GM19372 (cell line): ENCODE measurements at regions not wholly inside any gene's neighbourhood (a gene's known extent, or its start where the extent isn't known, plus 50 kb on each side); places are given as distances from the start of the nearest gene placed in this dataset.

ENCODE experiments used
- ATAC-seq: cut with Tn5 transposase; IDR thresholded peaks from one replicate; pipeline ENCODE4 v1.9.1; 2021; ENCODE audit warnings: mild to moderate bottlenecking, low read depth, moderate library complexity; ENCODE audit not compliant: unreplicated experiment

- peak; percentile 70 for ATAC-seq
Measured at GRCh38 chr11:95556342-95557163, 233.0 kb downstream of the FAM76B start.

- no peak for ATAC-seq
Measured at GRCh38 chr11:95556011-95556341, 233.6 kb downstream of the FAM76B start.

- no peak for ATAC-seq
Measured at GRCh38 chr11:95554911-95555310, 234.7 kb downstream of the FAM76B start.

- ATAC-seq: no peak
Measured at GRCh38 chr11:95549301-95549700, 240.3 kb downstream of the FAM76B start.

- ATAC-seq: no peak
Measured at GRCh38 chr11:95548416-95548815, 241.2 kb downstream of the FAM76B start.

- no peak for ATAC-seq
Measured at GRCh38 chr11:95547976-95548375, 241.6 kb downstream of the FAM76B start.

- no peak for ATAC-seq
Measured at GRCh38 chr11:95547186-95547585, 242.4 kb downstream of the FAM76B start.

GRCh38 chr11:95545116-95545875 lies 244.3 kb downstream of the FAM76B start:
- no peak for ATAC-seq

- ATAC-seq: no peak
Measured at GRCh38 chr11:95544095-95544856, 245.3 kb downstream of the FAM76B start.

- ATAC-seq: no peak
Measured at GRCh38 chr11:95542868-95543551, 246.6 kb downstream of the FAM76B start.

- ATAC-seq: no peak
Measured at GRCh38 chr11:95541715-95542114, 247.9 kb downstream of the FAM76B start.

- no peak for ATAC-seq
Measured at GRCh38 chr11:95536047-95536690, 253.4 kb downstream of the FAM76B start.

- no peak for ATAC-seq
Measured at GRCh38 chr11:95534809-95535208, 254.8 kb downstream of the FAM76B start.

- no peak for ATAC-seq
Measured at GRCh38 chr11:95534226-95534625, 255.4 kb downstream of the FAM76B start.

GRCh38 chr11:95531116-95531515 lies 258.5 kb downstream of the FAM76B start:
- ATAC-seq: no peak

- no peak for ATAC-seq
Measured at GRCh38 chr11:95524314-95525036, 265.1 kb downstream of the FAM76B start.

GRCh38 chr11:95522874-95523273 lies 266.7 kb downstream of the FAM76B start:
- ATAC-seq: no peak

- ATAC-seq: no peak
Measured at GRCh38 chr11:95521862-95522261, 267.7 kb downstream of the FAM76B start.

- ATAC-seq: no peak
Measured at GRCh38 chr11:95521133-95521542, 268.4 kb downstream of the FAM76B start.
